ENCODE measurements at regions not wholly inside any gene's neighbourhood (a gene's known extent, or its start where the extent isn't known, plus 50 kb on each side); places are given as distances from the start of the nearest gene placed in this dataset.
A peak's percentile ranks its signal among the peaks of the same experiment; 100 is the strongest.

DNA sequence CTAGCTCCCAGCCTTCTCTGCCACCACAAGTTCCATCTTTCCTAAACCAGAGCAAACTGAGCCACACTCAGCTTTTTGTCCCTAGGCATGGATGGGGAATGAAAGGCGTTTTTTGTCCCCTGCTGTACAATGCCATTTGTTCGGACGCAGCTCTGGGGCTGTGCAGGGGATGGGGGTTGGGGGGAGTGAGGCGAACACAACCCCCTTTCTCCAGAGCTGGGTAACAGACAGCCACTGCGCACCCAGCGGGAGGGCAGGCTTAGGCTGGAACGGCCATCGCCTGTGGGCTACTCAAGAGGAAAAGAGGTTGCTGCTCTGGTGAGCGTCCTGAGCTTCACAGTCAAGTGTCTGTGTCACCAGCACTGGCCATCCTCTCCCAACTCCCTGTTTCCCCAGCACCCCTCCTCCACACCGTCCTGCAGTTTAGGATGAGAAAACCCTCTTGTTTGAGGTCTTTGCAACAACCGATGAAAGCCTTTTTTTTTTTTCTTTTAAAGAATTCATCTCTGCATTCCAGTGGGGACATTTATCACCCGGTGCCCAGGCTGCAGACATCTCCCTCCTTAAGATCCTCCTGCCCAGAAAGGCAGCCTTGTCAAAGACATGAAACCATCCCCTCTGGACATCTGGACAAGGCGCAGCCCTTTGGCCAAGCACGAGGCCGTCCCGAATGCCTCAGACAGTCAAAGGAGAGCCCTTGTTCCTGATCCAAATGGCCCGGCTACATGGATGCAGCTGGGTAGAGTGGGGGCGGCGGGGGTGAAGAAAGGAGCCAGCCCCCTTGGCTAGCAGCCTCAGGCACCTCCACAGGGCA lies 419.6 kb downstream of the BCOR start:
- Mint-ChIP-seq H3K4me3 (no peak overlapping the region), H3K27me3 (peaks cover 0 to 6% of the 10 kb centered on the region in 2 donors), H3K36me3 (ENCODE audit: insufficient read depth) (no peaks in the 10 kb centered on the region), H3K4me1 (ENCODE audit: low read depth in 2 of 2) (no peaks in the 10 kb centered on the region), H3K27ac (no peak overlapping the region), H3K9me3 (no peaks in the 10 kb centered on the region)
- ATAC-seq (replicated peaks): no peak
- no peak for DNase-seq

DNA sequence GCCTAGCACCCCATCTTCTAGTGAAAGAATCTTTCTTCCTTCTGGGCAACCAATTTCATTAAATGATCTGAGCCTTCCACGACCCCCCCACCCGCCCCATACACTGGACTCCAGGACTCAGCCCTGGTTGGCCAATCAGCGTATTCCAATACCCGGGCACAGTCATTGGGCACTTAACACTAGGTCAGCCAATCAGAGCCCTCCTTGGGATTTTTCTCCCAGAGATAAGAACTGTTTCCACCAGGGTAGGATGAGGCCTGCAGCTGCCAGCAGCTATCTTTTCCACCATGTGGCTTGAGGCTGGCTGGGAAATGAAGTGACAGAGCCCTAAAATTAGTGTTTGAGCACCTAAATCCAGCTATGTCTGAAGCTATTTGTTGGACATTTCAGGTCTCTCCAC lies 418.8 kb downstream of the BCOR start:
- ATAC-seq (replicated peaks): no peak
- no peak for DNase-seq
- no peaks in the 10 kb centered on the region for H3K9me3 Mint-ChIP-seq

DNA sequence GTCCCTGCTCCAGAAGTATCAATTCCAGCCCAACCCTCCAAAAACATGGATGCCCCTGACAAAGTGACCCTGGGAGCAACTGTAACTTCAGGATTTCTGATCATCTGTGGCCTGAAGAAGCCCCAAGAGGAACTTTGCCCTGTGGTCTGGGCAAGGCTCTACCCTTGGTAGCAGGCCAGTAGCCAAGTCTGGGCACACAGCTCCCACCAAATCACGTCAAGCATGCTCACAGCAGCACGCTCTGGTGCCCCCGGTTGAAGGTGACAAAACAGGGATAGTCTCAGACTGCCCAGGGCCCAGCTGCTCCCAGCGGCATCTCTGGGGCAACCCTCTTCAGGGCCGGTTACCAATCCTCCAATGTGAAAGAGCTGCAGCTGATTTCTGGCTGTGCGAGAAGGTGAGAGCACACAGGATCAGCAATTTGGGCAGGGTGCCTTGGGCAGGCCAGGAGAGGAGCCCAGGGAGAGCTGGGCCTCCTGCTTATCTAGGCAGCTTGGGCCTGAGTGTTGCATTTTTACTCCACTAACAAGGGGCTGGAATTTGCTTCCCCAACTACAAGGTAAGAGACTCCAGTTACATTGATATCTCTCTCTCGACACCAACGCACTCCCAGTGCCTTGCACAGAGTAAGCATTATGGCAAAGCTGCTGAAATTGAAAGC lies 418.1 kb downstream of the BCOR start:
- Mint-ChIP-seq H3K4me1 (ENCODE audit: low read depth in 2 of 2) (no peaks in the 10 kb centered on the region), H3K27me3 (peaks cover under 1 to 4% of the 10 kb centered on the region in 2 donors), H3K9me3 (no peaks in the 10 kb centered on the region), H3K4me3 (no peak overlapping the region), H3K27ac (no peak overlapping the region), H3K36me3 (ENCODE audit: insufficient read depth) (no peaks in the 10 kb centered on the region)
- no peak for ATAC-seq (replicated peaks)
- DNase-seq: no peak

More for the DNA sequence above, 418.8 kb downstream of the BCOR start:
- H3K27me3 Mint-ChIP-seq: no peaks in the 10 kb centered on the region
- no peak overlapping the region for H3K4me3 Mint-ChIP-seq
- no peaks in the 10 kb centered on the region for H3K36me3 Mint-ChIP-seq (ENCODE audit: insufficient read depth)
- H3K4me1 Mint-ChIP-seq (ENCODE audit: low read depth in 2 of 2): no peaks in the 10 kb centered on the region
- H3K27ac Mint-ChIP-seq: no peak overlapping the region

DNA sequence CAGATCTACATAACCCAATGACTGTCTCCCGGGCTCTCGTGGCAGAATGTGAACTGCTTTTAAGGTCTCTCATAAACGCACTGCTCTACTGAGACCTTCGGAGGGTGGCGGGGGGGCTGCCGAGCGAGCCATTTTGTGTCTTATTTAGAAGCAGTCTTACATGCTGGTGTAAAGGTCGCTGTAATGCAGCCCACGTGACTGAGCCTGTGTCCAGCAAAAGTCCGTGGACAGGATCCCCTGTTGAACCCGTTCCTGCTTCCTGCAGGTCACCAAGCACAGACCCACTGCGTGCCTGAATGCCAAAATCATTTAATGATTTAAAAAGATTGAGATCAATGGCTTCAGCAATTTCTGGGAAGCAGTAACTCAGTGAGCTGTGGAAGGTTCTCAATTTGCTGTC lies 415.9 kb downstream of the BCOR start:
- no peaks in the 10 kb centered on the region for H3K36me3 Mint-ChIP-seq (ENCODE audit: insufficient read depth)
- H3K27ac Mint-ChIP-seq: no peak overlapping the region
- H3K27me3 Mint-ChIP-seq: peaks cover 20 to 26% of the 10 kb centered on the region in 2 donors
- H3K4me1 Mint-ChIP-seq (ENCODE audit: low read depth in 2 of 2): no peaks in the 10 kb centered on the region
- H3K4me3 Mint-ChIP-seq: no peak overlapping the region
- H3K9me3 Mint-ChIP-seq: no peaks in the 10 kb centered on the region
- ATAC-seq (replicated peaks) (no peak), DNase-seq (no peak)

DNA sequence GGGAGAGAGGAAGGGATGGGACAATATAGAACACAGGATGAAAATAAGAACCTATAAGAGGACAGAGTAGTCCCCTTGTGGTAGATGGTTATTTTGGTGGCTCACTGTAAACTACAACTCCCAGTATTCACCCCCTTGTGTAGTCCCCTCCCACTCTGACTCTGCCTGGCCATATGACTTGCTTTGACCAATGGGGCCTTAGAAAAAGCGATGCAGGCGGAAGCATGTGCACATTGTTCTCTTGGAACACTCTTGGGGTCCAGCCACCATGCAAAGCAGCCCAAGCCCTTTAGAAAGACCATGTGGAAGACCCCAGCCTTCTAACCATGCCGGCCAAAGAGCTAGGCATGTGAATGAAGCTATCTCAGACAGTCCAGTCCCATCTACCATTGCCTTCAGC lies 415.0 kb downstream of the BCOR start:
- DNase-seq (no peak), ATAC-seq (replicated peaks) (no peak)
- Mint-ChIP-seq H3K9me3 (no peaks in the 10 kb centered on the region), H3K4me1 (ENCODE audit: low read depth in 2 of 2) (no peaks in the 10 kb centered on the region), H3K4me3 (no peak overlapping the region), H3K36me3 (ENCODE audit: insufficient read depth) (no peaks in the 10 kb centered on the region), H3K27ac (no peak overlapping the region), H3K27me3 (peaks cover 21 to 30% of the 10 kb centered on the region in 2 donors)

DNA sequence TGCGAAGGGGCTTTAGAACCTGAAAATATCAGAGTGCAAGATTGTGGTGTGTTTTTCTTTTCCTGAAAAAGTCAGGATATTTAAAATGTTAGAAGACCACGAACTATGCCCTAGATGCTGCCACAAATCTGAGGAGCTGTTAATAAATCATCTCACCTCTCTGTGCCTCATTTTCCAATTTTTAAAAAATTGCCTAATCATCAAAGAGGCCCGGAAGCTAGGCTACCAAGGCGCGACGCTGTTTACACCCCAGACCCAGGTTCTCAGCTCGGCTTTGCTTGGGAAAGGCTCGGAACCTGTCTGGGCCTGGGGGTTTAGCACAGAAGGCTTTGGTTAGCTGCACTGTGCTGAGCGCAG lies 409.6 kb downstream of the BCOR start:
- peaks cover 44 to 63% of the 10 kb centered on the region in 2 donors for H3K27me3 Mint-ChIP-seq
- H3K27ac Mint-ChIP-seq: no peak overlapping the region

DNA sequence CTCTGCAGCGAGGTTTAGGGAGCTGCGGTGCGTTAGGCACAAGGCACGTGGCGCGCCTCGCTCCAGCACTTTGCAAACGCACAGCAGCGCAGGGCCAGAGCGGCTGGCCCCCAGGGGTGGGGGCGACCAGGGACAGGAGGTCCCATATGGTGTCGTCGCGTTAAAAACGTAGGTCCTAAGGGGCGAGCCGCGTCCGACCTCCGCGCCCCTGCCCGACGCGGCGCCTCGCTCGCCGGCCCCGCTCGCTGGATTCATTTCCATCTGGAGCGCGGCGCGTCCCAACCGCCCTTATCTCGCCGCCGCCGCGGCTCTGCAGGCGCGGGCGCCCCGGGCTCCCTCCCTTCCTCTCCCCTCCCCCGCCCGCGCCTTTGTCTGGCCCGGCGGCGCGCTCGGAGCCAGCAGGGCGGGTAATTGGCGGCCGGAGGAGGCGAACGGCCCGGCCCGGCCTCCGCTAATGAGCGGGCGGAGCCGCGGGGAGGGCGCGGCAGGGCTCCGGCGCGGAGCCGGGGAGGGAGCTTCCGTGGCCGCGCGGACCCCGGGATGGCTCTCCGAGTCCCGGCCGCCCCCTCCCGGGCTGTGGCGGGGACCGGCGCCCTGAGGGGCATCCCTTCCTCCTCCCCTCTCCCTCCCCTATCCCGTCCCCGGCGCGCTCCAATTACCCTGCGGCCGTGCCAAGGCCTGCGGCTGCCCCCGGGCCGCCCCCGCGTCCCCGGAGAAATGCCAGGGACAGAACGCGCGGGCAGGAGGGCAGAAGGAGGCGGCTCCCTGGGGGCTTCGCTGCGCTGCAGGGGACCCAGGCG lies 409.0 kb downstream of the BCOR start:
- DNase-seq: no peak
- ATAC-seq (replicated peaks): no peak
- no peaks in the 10 kb centered on the region for H3K9me3 Mint-ChIP-seq
- no peaks in the 10 kb centered on the region for H3K4me1 Mint-ChIP-seq (ENCODE audit: low read depth in 2 of 2)
- H3K4me3 Mint-ChIP-seq: peak overlapping the region; percentile 22 to 27
- no peaks in the 10 kb centered on the region for H3K36me3 Mint-ChIP-seq (ENCODE audit: insufficient read depth)
- no peak overlapping the region for H3K27ac Mint-ChIP-seq
- peaks cover 44 to 65% of the 10 kb centered on the region in 2 donors for H3K27me3 Mint-ChIP-seq

More for the DNA sequence above, 409.6 kb downstream of the BCOR start:
- no peaks in the 10 kb centered on the region for H3K9me3 Mint-ChIP-seq
- H3K4me3 Mint-ChIP-seq: peak overlapping the region; percentile 22 to 27
- no peak for DNase-seq
- no peaks in the 10 kb centered on the region for H3K4me1 Mint-ChIP-seq (ENCODE audit: low read depth in 2 of 2)
- H3K36me3 Mint-ChIP-seq (ENCODE audit: insufficient read depth): no peaks in the 10 kb centered on the region
- no peak for ATAC-seq (replicated peaks)

DNA sequence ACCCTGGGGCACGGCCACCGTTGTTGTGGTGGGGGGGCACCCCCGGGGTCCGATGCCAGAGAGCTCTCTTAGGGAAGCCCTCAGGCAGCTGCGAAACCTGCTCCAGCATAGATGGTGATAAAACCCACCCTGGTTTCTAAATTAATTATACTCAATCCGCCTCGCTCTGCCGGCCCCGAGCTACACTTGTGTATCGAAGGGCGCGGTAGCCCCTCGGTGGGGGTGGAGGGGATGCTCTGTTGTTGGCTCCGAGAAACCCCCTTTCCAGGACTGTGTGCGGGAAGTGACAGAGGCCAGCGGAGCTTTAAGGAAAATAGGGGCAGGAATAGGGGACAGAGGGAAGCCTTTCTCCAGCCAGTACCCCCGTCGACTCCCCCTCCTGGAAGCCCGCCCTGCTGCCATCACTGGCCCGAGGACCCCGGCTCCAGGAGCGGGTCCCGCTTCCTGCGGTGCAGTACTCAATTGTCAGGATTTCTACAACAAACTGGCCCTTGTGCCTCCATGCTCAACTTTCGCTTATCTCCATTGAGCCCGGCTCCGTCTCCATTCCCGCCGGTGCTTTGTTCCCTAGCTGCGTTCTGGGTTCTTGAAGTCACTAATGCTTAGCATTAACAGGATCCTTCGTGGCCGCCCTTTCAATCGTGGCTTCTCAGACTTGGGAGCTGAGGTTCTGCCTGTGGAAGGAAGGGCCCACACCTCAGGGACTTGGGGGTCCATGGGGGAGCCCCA lies 408.2 kb downstream of the BCOR start:
- Mint-ChIP-seq H3K9me3 (no peaks in the 10 kb centered on the region), H3K27ac (no peak overlapping the region), H3K4me1 (ENCODE audit: low read depth in 2 of 2) (no peaks in the 10 kb centered on the region), H3K27me3 (peaks cover 52 to 70% of the 10 kb centered on the region in 2 donors), H3K4me3 (peak overlapping the region in 1 of 2 donors; percentile 41), H3K36me3 (ENCODE audit: insufficient read depth) (no peaks in the 10 kb centered on the region)
- DNase-seq (no peak), ATAC-seq (replicated peaks) (no peak)

DNA sequence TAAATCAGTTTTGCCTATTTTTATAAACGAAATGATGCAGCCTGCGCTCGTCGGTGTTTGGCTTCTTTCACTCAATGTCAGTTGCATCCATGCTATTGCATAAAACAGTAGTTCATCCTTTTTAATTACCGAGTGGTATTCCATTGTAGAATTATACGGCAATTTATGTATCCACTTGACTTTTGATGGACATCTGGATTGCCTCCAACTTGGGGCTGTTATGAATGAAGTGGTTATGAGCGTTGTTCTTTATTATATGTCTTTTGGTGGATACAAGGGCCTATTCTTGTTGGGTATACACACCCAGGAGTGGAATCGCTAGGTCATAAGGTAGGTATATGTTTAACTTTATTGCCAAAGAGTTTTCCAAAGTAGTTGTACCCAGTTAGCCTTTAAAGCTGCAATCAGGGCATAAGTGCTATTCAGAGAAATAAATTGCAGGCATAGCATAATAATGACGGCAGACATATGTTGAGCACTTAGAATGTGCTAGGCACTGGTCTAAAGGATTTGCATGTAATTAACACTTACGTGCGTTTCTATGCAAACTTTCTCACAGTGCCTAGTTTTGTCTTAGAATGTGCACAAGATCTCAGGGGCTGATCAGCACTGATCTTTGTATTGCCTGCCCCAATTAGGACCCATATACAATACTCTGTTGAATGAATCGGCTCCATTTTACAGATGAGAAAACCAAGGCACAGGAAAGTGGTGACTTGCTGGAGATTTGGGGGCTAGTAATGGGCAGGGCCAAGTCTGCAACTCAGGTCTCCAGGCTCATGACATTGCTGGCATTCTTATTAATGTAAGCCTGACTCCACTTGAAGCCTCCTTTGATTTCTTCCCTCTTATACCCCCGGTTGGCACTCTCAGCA lies 407.0 kb downstream of the BCOR start:
- Mint-ChIP-seq H3K4me3 (peak overlapping the region in 1 of 2 donors; percentile 14), H3K4me1 (ENCODE audit: low read depth in 2 of 2) (no peaks in the 10 kb centered on the region), H3K27ac (no peak overlapping the region), H3K36me3 (ENCODE audit: insufficient read depth) (no peaks in the 10 kb centered on the region), H3K27me3 (peaks cover 49 to 59% of the 10 kb centered on the region in 2 donors), H3K9me3 (no peaks in the 10 kb centered on the region)
- ATAC-seq (replicated peaks) (no peak), DNase-seq (no peak)

DNA sequence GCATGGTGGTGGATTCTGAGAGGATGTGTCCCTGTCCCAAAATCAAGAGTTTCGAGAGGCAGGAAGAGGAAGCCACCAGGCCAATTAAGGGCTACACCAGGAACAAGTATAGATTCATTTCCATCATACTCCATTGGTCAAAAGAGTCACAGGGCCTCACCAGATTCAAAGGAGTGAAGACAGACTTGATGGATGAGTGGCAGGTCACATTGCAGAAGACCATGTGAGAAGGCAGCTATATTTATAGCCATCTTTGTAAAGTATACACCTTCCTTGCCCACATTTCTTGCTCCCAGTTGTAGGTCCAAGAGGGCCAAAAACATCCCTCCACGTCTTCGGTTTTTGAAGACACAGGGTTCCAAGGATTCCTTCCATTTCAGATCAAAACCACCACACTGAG lies 406.0 kb downstream of the BCOR start:
- ATAC-seq (replicated peaks) (no peak), DNase-seq (no peak)
- Mint-ChIP-seq H3K36me3 (ENCODE audit: insufficient read depth) (no peaks in the 10 kb centered on the region), H3K27me3 (peaks cover 41 to 49% of the 10 kb centered on the region in 2 donors), H3K27ac (no peak overlapping the region), H3K4me1 (ENCODE audit: low read depth in 2 of 2) (no peaks in the 10 kb centered on the region), H3K9me3 (no peaks in the 10 kb centered on the region), H3K4me3 (no peak overlapping the region)

DNA sequence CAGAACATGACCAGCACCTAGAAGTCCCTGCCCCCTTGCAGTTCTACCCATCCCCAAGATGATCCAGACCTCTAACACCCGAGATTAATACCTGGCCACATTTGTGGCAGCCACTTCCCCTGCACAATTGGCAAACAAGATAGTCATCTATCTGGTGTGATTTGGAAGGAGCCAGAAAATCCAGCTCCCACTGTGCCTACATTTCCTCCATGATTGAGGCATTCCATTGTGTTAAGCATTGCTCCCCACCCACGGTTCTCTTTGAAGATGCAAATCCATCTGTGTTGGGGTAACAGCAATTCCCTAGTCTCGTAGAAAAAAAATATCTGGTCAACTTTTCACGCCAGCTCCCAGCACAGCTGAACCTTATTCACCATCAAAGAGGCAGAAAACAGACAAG lies 405.0 kb downstream of the BCOR start:
- DNase-seq: no peak
- ATAC-seq (replicated peaks): no peak
- H3K4me3 Mint-ChIP-seq: no peak overlapping the region
- H3K9me3 Mint-ChIP-seq: no peaks in the 10 kb centered on the region
- H3K4me1 Mint-ChIP-seq (ENCODE audit: low read depth in 2 of 2): no peaks in the 10 kb centered on the region
- no peak overlapping the region for H3K27ac Mint-ChIP-seq
- H3K36me3 Mint-ChIP-seq (ENCODE audit: insufficient read depth): no peaks in the 10 kb centered on the region
- peaks cover 39 to 44% of the 10 kb centered on the region in 2 donors for H3K27me3 Mint-ChIP-seq

DNA sequence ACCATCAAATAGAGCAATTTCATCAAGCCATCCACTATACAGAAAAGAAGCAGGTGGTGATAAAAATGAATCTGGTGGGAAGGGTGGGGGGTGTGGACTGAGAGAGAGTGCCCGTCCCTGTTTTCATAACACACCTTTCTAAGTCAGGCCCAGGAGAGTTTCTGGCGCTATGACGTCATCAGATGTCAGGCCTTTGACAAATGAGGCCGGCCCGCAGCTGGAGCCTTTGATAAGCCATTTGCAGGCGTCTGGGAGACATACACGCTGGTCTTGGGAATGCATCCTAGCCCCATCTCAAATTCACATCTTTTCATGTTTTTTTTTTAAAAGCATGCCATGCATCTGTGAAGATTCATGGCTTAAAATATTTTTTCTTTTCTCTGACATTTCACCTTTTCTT lies 404.5 kb downstream of the BCOR start:
- DNase-seq (no peak), ATAC-seq (replicated peaks) (no peak)
- H3K4me1 Mint-ChIP-seq (ENCODE audit: low read depth in 2 of 2): no peaks in the 10 kb centered on the region
- H3K36me3 Mint-ChIP-seq (ENCODE audit: insufficient read depth): no peaks in the 10 kb centered on the region
- H3K27ac Mint-ChIP-seq: no peak overlapping the region
- no peaks in the 10 kb centered on the region for H3K9me3 Mint-ChIP-seq
- H3K27me3 Mint-ChIP-seq: peaks cover 39 to 44% of the 10 kb centered on the region in 2 donors
- no peak overlapping the region for H3K4me3 Mint-ChIP-seq
